ENCODE measurements at regions not wholly inside any gene's neighbourhood (a gene's known extent, or its start where the extent isn't known, plus 50 kb on each side); places are given as distances from the start of the nearest gene placed in this dataset.

DNA sequence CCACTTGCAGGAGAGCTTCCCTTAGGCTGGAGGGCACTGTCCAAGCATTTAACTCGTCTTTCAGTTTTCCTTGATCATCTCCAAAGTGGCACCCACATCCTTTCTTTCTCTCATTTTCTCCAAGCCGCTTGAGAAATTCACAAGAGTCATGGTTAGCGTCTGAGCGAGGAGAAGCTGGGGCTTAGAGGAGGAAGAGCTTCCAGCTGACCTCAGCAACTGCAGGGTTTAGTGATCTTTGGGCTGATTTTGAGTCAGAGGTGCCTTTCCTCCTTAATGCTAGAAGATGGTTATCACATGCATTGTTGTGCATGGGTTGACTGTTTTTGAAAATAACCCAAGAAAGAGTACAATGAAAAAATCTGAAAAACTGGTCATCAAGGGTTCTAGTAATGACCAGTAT lies 134.7 kb downstream of the GADD45G start:
- Mint-ChIP-seq H3K4me3 (no peak overlapping the region), H3K27me3 (no peaks in the 10 kb centered on the region), H3K4me1 (ENCODE audit: low read depth) (peaks cover 64% of the 10 kb centered on the region), H3K36me3 (ENCODE audit: low read depth) (no peaks in the 10 kb centered on the region), H3K9me3 (no peaks in the 10 kb centered on the region), H3K27ac (no peak overlapping the region)
- H3K36me3 ChIP-seq (ENCODE audit: insufficient read depth, low read length): no peaks in the 10 kb centered on the region
- CTCF ChIA-PET: no interaction called here
- no peaks in the 10 kb centered on the region for H3K9me3 ChIP-seq (ENCODE audit: control insufficient read depth in 1 of 2, insufficient read depth in 1 of 2, low read length in 2 of 2)
- DNase-seq (peak in 1 of 14 experiments; percentile 10), ATAC-seq (ENCODE audit: poor library complexity) (no peak)
- H3K27me3 ChIP-seq (ENCODE audit: control insufficient read depth in 1 of 2, insufficient read depth in 2 of 2, low read length in 2 of 2): no peaks in the 10 kb centered on the region
- H3K4me1 ChIP-seq (ENCODE audit: insufficient read depth, low read length): peaks cover 64% of the 10 kb centered on the region
- no peak overlapping the region for H3K4me3 ChIP-seq (ENCODE audit: low read length)
- TF ChIP-seq, protein P1, sequence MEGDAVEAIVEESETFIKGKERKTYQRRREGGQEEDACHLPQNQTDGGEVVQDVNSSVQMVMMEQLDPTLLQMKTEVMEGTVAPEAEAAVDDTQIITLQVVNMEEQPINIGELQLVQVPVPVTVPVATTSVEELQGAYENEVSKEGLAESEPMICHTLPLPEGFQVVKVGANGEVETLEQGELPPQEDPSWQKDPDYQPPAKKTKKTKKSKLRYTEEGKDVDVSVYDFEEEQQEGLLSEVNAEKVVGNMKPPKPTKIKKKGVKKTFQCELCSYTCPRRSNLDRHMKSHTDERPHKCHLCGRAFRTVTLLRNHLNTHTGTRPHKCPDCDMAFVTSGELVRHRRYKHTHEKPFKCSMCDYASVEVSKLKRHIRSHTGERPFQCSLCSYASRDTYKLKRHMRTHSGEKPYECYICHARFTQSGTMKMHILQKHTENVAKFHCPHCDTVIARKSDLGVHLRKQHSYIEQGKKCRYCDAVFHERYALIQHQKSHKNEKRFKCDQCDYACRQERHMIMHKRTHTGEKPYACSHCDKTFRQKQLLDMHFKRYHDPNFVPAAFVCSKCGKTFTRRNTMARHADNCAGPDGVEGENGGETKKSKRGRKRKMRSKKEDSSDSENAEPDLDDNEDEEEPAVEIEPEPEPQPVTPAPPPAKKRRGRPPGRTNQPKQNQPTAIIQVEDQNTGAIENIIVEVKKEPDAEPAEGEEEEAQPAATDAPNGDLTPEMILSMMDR (IDR thresholded peaks at IDR 0.05): no peak
- H3K27ac ChIP-seq (ENCODE audit: low read depth in 1 of 2, low read length in 2 of 2): no peak overlapping the region
- POLR2A ChIA-PET: no interaction called here
- intact Hi-C loops (cut with DNase I, micrococcal nuclease): no loop called here

DNA sequence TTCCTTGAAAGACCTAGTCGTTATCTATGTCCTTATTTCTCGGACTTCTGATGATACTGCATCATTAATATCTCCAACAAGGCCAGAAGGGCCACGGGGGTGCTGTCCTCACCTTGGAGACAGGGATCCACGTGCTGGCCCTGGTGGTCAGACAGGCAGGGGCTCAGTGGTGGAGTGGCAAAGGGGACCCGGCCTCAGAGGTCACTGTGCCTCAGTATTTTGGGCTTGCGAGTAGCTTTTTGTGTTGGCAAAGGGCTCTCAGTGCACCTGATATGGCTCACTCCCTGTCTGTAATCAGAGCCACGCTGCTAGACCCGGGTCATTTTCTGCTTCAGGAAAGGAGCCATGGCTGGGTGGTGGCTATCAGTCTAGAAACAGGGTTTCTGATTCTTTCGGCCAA lies 135.1 kb downstream of the GADD45G start:
- no peaks in the 10 kb centered on the region for H3K9me3 Mint-ChIP-seq
- POLR2A ChIA-PET: no interaction called here
- DNase-seq (no peak), ATAC-seq (ENCODE audit: poor library complexity) (no peak)
- TF ChIP-seq, protein P1 (IDR thresholded peaks at IDR 0.05): no peak
- no peaks in the 10 kb centered on the region for H3K36me3 ChIP-seq (ENCODE audit: insufficient read depth, low read length)
- H3K4me3 Mint-ChIP-seq: no peak overlapping the region
- no peaks in the 10 kb centered on the region for H3K36me3 Mint-ChIP-seq (ENCODE audit: low read depth)
- no peak overlapping the region for H3K27ac Mint-ChIP-seq
- CTCF ChIA-PET: no interaction called here
- intact Hi-C loops (cut with DNase I, micrococcal nuclease): loop anchor here (5.0 kb wide), 3 partner anchors 38 to 138 kb away; partner anchors contain the start of gene GADD45G (in 1 of the 2)
- H3K4me1 ChIP-seq (ENCODE audit: insufficient read depth, low read length): peaks cover 68% of the 10 kb centered on the region
- peaks cover 4% of the 10 kb centered on the region in 2 experiments for H3K9me3 ChIP-seq (ENCODE audit: control insufficient read depth in 1 of 2, insufficient read depth in 1 of 2, low read length in 2 of 2)
- H3K27ac ChIP-seq (ENCODE audit: low read depth in 1 of 2, low read length in 2 of 2): no peak overlapping the region
- H3K27me3 ChIP-seq (ENCODE audit: control insufficient read depth in 1 of 2, insufficient read depth in 2 of 2, low read length in 2 of 2): no peaks in the 10 kb centered on the region
- no peaks in the 10 kb centered on the region for H3K27me3 Mint-ChIP-seq
- peaks cover 68% of the 10 kb centered on the region for H3K4me1 Mint-ChIP-seq (ENCODE audit: low read depth)
- no peak overlapping the region for H3K4me3 ChIP-seq (ENCODE audit: low read length)

DNA sequence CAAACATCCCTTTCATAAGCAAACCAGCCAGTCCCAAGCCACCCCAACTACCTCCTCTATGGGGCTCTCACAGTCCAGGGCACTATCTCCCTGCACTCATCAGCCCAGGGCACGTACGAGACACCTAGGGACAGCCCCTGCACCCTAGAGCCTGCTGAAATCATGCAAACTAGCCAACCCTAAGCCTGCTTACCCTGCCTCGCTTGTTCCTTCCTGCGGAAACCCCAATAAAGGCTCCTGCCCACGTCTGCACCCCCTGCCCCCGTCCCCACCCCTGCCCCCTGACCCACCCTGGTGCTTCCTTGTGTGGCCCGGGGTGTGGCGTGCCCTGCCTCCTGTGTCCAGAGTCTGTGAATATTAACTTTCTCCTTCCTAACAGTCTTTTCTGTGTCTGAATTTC lies 135.9 kb downstream of the GADD45G start:
- Histone ChIP-seq H3K4me3 (ENCODE audit: low read length) (peak overlapping the region; percentile 15), H3K9me3 (ENCODE audit: control insufficient read depth in 1 of 2, insufficient read depth in 1 of 2, low read length in 2 of 2) (peaks cover 5 to 6% of the 10 kb centered on the region in 2 experiments), H3K27ac (ENCODE audit: low read depth in 1 of 2, low read length in 2 of 2) (no peak overlapping the region), H3K4me1 (ENCODE audit: insufficient read depth, low read length) (peaks cover 76% of the 10 kb centered on the region), H3K27me3 (ENCODE audit: control insufficient read depth in 1 of 2, insufficient read depth in 2 of 2, low read length in 2 of 2) (no peaks in the 10 kb centered on the region), H3K36me3 (ENCODE audit: insufficient read depth, low read length) (no peaks in the 10 kb centered on the region)
- Mint-ChIP-seq H3K36me3 (ENCODE audit: low read depth) (no peaks in the 10 kb centered on the region), H3K4me1 (ENCODE audit: low read depth) (peaks cover 72% of the 10 kb centered on the region), H3K4me3 (peak overlapping the region; percentile 75), H3K27ac (no peak overlapping the region), H3K9me3 (no peaks in the 10 kb centered on the region), H3K27me3 (no peaks in the 10 kb centered on the region)
- TF ChIP-seq, protein P1 (IDR thresholded peaks at IDR 0.05): no peak
- ChIA-PET CTCF (no interaction called here), POLR2A (no interaction called here)
- peak in 7 of 14 experiments; percentile 11 to 66 (median 39) for DNase-seq
- intact Hi-C loops (cut with DNase I, micrococcal nuclease): loop anchor here (5.0 kb wide), 3 partner anchors 38 to 138 kb away; partner anchors contain the start of gene GADD45G (in 1 of the 2)
- ATAC-seq (ENCODE audit: poor library complexity): peak; percentile 32

Measured in CD4-positive, alpha-beta T cell (primary cell).